SK-N-SH (cell line): ENCODE measurements at regions not wholly inside any gene's neighbourhood (a gene's known extent, or its start where the extent isn't known, plus 50 kb on each side); places are given as distances from the start of the nearest gene placed in this dataset.

Experiments used
- EP300 ChIP-seq, 2 experiments: IDR thresholded peaks; 2 replicates each; pipeline versions ENCODE4 v1.4.0 to v1.6.1; 2012; ENCODE audit warnings: borderline replicate concordance in 1 of 2, low read depth in 1 of 2, low read length in 1 of 2
- EZH2phosphoT487 ChIP-seq: fragments of 200-600 bp; sonication (generic); IDR thresholded peaks from 2 replicates; pipeline ENCODE4 v1.6.1; 2017; ENCODE audit warnings: low read depth, mixed run types, mild to moderate bottlenecking, antibody characterized with exemption, moderate library complexity, borderline replicate concordance
- GABPA ChIP-seq: IDR thresholded peaks from 2 replicates; pipeline ENCODE4 v1.4.0; 2012; ENCODE audit warnings: low read depth, mild to moderate bottlenecking
- POLR2AphosphoS5 ChIP-seq: IDR thresholded peaks from 2 replicates; pipeline ENCODE4 v1.6.1; 2012; ENCODE audit warnings: low read depth, low read length
- RFX5 ChIP-seq: IDR thresholded peaks from 2 replicates; pipeline ENCODE4 v1.6.1; 2012; ENCODE audit warnings: mild to moderate bottlenecking, improper control_type of control experiment, low read length
- SMC3 ChIP-seq: IDR thresholded peaks from 2 replicates; pipeline ENCODE4 v1.6.1; 2012; ENCODE audit warnings: low read depth, low read length, improper control_type of control experiment
- TEAD4 ChIP-seq: IDR thresholded peaks from 2 replicates; pipeline ENCODE4 v1.4.0; 2012; ENCODE audit warnings: mild to moderate bottlenecking, borderline replicate concordance; ENCODE audit not compliant: insufficient read depth
- YY1 ChIP-seq: IDR thresholded peaks from 2 replicates; pipeline ENCODE4 v1.4.0; 2012; ENCODE audit warnings: low read depth, mild to moderate bottlenecking
- TF ChIP-seq, protein P1 (sequence below): IDR thresholded peaks from 2 replicates; pipeline ENCODE4; 2012
- TF ChIP-seq, protein P2 (sequence below): fragments of 200-600 bp; sonication (generic); IDR thresholded peaks from 2 replicates; pipeline ENCODE4 v1.6.1; 2017; ENCODE audit warnings: antibody characterized with exemption, mild to moderate bottlenecking, moderate library complexity
- TF ChIP-seq, protein P3 (sequence below): IDR thresholded peaks from 2 replicates; pipeline ENCODE4 v1.4.0; 2012; ENCODE audit warnings: low read depth, borderline replicate concordance
- TF ChIP-seq, protein P4 (sequence below): IDR thresholded peaks from 2 replicates; pipeline ENCODE4 v1.4.0; 2012; ENCODE audit warnings: low read depth

DNA sequence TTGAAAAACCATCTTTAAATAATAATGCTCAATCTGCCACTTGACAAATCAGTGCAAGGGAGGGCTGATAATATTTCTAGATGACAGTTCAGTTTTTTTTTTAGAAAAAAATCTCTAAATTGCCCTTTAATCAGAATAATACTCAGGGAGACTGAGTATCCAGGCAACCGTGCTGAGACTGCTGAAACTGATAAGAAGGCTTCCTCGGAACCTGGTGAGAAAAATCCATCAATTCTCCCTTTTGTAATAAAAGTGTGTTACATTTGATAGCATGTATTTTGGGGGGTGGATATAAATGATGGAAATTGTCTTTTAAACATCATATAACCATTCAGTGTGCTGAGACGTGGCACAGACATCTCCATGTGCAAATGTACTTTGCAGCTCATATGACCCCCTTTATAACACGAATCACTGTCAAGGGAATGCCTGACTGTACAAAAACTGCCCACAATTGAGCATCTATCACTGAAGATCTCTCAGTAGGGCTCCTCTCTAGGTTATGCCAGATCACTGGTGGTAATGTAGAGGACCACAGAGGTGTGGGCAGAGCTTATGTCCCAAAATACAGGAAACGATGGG is 491.1 kb upstream of the ADARB2 start:
- TF ChIP-seq EZH2phosphoT487 (no peak), POLR2AphosphoS5 (no peak), EP300 (IDR thresholded peaks at IDR 0.05; ENCODE audit: borderline replicate concordance in 1 of 2, low read depth in 1 of 2, low read length in 1 of 2) (no peak), RFX5 (no peak), YY1 (no peak), SMC3 (no peak), TEAD4 (no peak), GABPA (no peak)
- TF ChIP-seq, protein P1, sequence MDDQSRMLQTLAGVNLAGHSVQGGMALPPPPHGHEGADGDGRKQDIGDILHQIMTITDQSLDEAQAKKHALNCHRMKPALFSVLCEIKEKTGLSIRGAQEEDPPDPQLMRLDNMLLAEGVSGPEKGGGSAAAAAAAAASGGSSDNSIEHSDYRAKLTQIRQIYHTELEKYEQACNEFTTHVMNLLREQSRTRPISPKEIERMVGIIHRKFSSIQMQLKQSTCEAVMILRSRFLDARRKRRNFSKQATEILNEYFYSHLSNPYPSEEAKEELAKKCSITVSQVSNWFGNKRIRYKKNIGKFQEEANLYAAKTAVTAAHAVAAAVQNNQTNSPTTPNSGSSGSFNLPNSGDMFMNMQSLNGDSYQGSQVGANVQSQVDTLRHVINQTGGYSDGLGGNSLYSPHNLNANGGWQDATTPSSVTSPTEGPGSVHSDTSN = no peak
- TF ChIP-seq, protein P2, sequence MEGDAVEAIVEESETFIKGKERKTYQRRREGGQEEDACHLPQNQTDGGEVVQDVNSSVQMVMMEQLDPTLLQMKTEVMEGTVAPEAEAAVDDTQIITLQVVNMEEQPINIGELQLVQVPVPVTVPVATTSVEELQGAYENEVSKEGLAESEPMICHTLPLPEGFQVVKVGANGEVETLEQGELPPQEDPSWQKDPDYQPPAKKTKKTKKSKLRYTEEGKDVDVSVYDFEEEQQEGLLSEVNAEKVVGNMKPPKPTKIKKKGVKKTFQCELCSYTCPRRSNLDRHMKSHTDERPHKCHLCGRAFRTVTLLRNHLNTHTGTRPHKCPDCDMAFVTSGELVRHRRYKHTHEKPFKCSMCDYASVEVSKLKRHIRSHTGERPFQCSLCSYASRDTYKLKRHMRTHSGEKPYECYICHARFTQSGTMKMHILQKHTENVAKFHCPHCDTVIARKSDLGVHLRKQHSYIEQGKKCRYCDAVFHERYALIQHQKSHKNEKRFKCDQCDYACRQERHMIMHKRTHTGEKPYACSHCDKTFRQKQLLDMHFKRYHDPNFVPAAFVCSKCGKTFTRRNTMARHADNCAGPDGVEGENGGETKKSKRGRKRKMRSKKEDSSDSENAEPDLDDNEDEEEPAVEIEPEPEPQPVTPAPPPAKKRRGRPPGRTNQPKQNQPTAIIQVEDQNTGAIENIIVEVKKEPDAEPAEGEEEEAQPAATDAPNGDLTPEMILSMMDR = no peak
- TF ChIP-seq, protein P3, sequence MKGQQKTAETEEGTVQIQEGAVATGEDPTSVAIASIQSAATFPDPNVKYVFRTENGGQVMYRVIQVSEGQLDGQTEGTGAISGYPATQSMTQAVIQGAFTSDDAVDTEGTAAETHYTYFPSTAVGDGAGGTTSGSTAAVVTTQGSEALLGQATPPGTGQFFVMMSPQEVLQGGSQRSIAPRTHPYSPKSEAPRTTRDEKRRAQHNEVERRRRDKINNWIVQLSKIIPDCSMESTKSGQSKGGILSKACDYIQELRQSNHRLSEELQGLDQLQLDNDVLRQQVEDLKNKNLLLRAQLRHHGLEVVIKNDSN = no peak
- TF ChIP-seq, protein P4, sequence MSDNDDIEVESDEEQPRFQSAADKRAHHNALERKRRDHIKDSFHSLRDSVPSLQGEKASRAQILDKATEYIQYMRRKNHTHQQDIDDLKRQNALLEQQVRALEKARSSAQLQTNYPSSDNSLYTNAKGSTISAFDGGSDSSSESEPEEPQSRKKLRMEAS = no peak
